Heart right ventricle (tissue), 16 donors: ENCODE measurements at regions not wholly inside any gene's neighbourhood (a gene's known extent, or its start where the extent isn't known, plus 50 kb on each side); places are given as distances from the start of the nearest gene placed in this dataset.
A peak's percentile ranks its signal among the peaks of the same experiment; 100 is the strongest.

Experiments used
- ATAC-seq, 8 donors: fragments of 200-7000 bp; cut with Tn5 transposase; one replicate each; pipeline ENCODE4 v1.9.1; 2020; ENCODE audit warnings: mild to moderate bottlenecking in 8 of 8, moderate library complexity in 8 of 8, moderate number of reproducible peaks in 1 of 8
- DNase-seq, 2 donors: peaks; one replicate each; pipeline ENCODE4 v3.0.0-alpha.2; 2020
- H3K27ac ChIP-seq, 10 donors: fragments of 200-600 bp; sonication (generic) in 2 of 10; one replicate each; pipeline versions ENCODE4 v1.5.0 to v1.8.0; 2020 to 2022; ENCODE audit warnings: mild to moderate bottlenecking in 3 of 10
- H3K27me3 ChIP-seq, 7 donors: fragments of 200-600 bp; one replicate each; pipeline ENCODE4 v1.8.0; 2021 to 2022; ENCODE audit warnings: mild to moderate bottlenecking in 2 of 7
- H3K36me3 ChIP-seq, 9 donors: fragments of 200-600 bp; sonication (generic) in 1 of 9; one replicate each; pipeline versions ENCODE4 v1.5.0 to v1.8.0; 2020 to 2022; ENCODE audit warnings: mild to moderate bottlenecking in 2 of 9
- H3K4me1 ChIP-seq, 9 donors: fragments of 200-600 bp; sonication (generic) in 1 of 9; one replicate each; pipeline versions ENCODE4 v1.5.0 to v1.8.0; 2020 to 2022; ENCODE audit warnings: mild to moderate bottlenecking in 4 of 9
- H3K4me3 ChIP-seq, 10 donors: fragments of 200-600 bp; sonication (generic) in 2 of 10; one replicate each; pipeline versions ENCODE4 v1.5.0 to v1.8.0; 2020 to 2022; ENCODE audit warnings: mild to moderate bottlenecking in 7 of 10, moderate library complexity in 2 of 10
- H3K9me3 ChIP-seq, 11 donors: fragments of 200-600 bp in 10 of 11; sonication (generic) in 2 of 11; one replicate each; pipeline versions ENCODE4 v1.5.0 to v1.8.0; 2013 to 2022; ENCODE audit warnings: mild to moderate bottlenecking in 2 of 11, control low read depth in 1 of 11, moderate library complexity in 1 of 11
- CTCF ChIP-seq, 9 donors: fragments of 200-600 bp; sonication (generic) in 2 of 9; IDR thresholded peaks; one replicate each; pipeline versions ENCODE4 v1.5.0 to v1.8.0; 2021 to 2022; ENCODE audit warnings: antibody characterized with exemption in 9 of 9, mild to moderate bottlenecking in 5 of 9, moderate library complexity in 1 of 9
- WGBS, 2 donors: extraction: QIAGEN DNeasy Blood & Tissue Kit; methylation state at CpG; one replicate each; pipeline ENCODE4 v1.1.7; 2013; ENCODE audit warnings: inconsistent platforms in 1 of 2; 5-methylcytosine and 5-hydroxymethylcytosine counted together
- intact Hi-C, 10 donors: fragments of 100-400 bp; cut with DNase I; formaldehyde crosslinking; loops; one replicate each; pipeline versions ENCODE4 v1.11.1 to v1.14.2; 2022
- donor health status: Arrhythmogenic right ventricular cardiomyopathy.
- donor health status: ischemic (EF 13 %, LVEDD 7.1; RV severe dilation, severe dysfunction).
- donor health status: healthy with polysubstance abuse.
- donor health status: DM: no; HTN: yes; CAD: no.
- donor health status: DM: no; HTN: no; CAD: no.
- donor health status: ischemic (EF 25% LVEDD 6.9; RV normal size, moderate dysfunction).
- donor health status: ischemic (EF 25% LVEDD 5.7; RV mildly dilated, moderate dysfunction).
- donor health status: healthy.
- donor health status: DM: yes; HTN: yes; CAD: no.
- donor health status: Ischemic cardiomyopathy.
- donor health status: ischemic (EF 35%, LVEDD 5.7; RV mildly dilated, moderate dysfunction).
- donor health status: nonischemic (EF 11% LVEDD 7.7; RV severe dilation, severe dysfunction).
- donor health status: DM: yes; HTN: yes; CAD: no.
- donor health status: PGD.
- donor health status: ischemic (EF 29% LVEDD 5.4; RV normal size, mild dysfunction).
- donor health status: nonischemic (EF 23%, LVEDD 6.1; RV moderate dilation, normal function).

DNA sequence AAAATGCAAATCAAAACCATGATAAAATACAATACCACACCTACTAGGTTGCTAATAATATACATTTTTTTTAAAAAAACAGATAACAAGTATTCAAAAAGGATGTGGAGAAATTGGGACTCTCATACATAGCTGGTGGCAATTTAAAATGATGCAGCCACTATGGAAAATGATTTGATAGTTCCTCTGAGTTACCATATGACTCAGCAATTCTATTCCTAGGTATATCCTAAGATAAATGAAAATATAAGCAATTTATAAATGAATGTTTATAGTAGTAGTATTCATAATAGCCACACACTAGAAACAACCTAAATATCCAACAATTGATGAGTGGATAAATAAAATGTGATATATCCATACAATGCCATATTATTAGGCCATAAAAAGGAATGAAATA, 210.2 kb downstream of the MREG start:
- intact Hi-C loops, result no loop called here
- ATAC-seq (no peak), DNase-seq (no peak)
- Histone ChIP-seq H3K27ac (no peak overlapping the region), H3K27me3 (no peaks in the 10 kb centered on the region), H3K4me3 (no peak overlapping the region), H3K9me3 (peaks cover 0 to 22% (median 10%) of the 10 kb centered on the region in 11 donors), H3K4me1 (no peaks in the 10 kb centered on the region), H3K36me3 (no peaks in the 10 kb centered on the region)
- no peak for TF ChIP-seq CTCF (IDR thresholded peaks at IDR 0.05)

GRCh38 chr2:215799194-215799593, 214.2 kb downstream of the MREG start:
- H3K27ac ChIP-seq, result no peak overlapping the region
- peaks cover 0 to 28% (median 0%) of the 10 kb centered on the region in 9 donors for H3K4me1 ChIP-seq
- intact Hi-C loops, result loop anchor here in 1 of 10 donors (10.0 kb wide), 1 partner anchor 116 kb away; no protein-coding TSS in a partner anchor
- no peaks in the 10 kb centered on the region for H3K27me3 ChIP-seq
- TF ChIP-seq CTCF (IDR thresholded peaks at IDR 0.05), result no peak
- H3K4me3 ChIP-seq, result no peak overlapping the region
- WGBS, 2 donors, result 95 to 96% methylated on average over 1 of the region's 1 CpG
- ATAC-seq (no peak), DNase-seq (no peak)
- peaks cover 0 to 22% (median 10%) of the 10 kb centered on the region in 11 donors for H3K9me3 ChIP-seq
- no peaks in the 10 kb centered on the region for H3K36me3 ChIP-seq

GRCh38 chr2:215797676-215798075, 215.7 kb downstream of the MREG start:
- ATAC-seq (no peak), DNase-seq (no peak)
- Histone ChIP-seq H3K4me1 (peaks cover 0 to 40% (median 3%) of the 10 kb centered on the region in 9 donors), H3K4me3 (no peak overlapping the region), H3K9me3 (peaks cover 0 to 14% (median 7%) of the 10 kb centered on the region in 11 donors), H3K27ac (no peak overlapping the region), H3K36me3 (no peaks in the 10 kb centered on the region), H3K27me3 (no peaks in the 10 kb centered on the region)
- intact Hi-C loops, result loop anchor here in 1 of 10 donors (10.0 kb wide), 1 partner anchor 117 kb away; no protein-coding TSS in a partner anchor
- WGBS, 2 donors, result 39 to 59% methylated on average over 2 of the region's 2 CpGs
- TF ChIP-seq CTCF (IDR thresholded peaks at IDR 0.05), result no peak

DNA sequence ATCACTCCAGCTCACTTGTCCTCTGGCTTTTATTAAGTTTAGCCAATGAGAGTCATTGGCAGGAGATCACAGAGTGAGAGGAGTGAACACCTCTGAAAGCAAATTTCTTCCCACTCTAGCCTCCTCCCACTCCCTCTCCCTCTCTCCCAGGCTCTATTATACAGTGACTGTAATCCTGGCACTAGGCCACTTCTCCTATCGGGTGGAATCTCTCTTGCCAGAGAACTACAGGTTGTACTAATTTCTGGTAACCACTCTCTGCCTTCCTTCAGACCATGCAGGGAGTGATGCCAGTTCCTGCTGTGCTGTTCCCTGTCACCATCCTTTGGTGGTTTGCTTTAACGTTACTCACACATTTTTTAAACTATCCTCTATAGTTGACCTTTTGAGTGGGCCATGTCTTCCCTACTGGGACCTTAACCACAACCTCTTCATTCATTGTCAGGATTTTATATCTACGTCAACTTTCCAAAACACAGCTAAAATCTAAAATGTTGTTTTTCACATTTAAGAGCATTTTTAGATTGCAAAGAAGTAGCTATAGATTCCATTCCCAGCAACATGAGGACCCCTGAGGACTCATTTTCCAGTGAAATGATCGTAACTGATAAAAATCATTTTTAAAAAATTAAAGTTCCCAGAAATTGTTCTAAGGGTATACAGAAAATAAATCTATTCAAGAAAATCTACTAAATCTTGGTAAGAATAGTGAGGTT, 217.1 kb downstream of the MREG start:
- H3K27me3 ChIP-seq, result no peaks in the 10 kb centered on the region
- H3K4me1 ChIP-seq, result peaks cover 0 to 40% (median 3%) of the 10 kb centered on the region in 9 donors
- H3K4me3 ChIP-seq, result no peak overlapping the region
- peak overlapping the region in 1 of 10 donors; percentile 10 for H3K27ac ChIP-seq
- intact Hi-C loops, result loop anchor here in 1 of 10 donors (10.0 kb wide), 1 partner anchor 119 kb away; no protein-coding TSS in a partner anchor
- WGBS, 2 donors, result 69% methylated on average over 4 of the region's 4 CpGs
- no peak for TF ChIP-seq CTCF (IDR thresholded peaks at IDR 0.05)
- peak in 2 of 8 donors; percentile 34 to 35 for ATAC-seq
- no peak for DNase-seq
- no peaks in the 10 kb centered on the region for H3K36me3 ChIP-seq
- H3K9me3 ChIP-seq, result peaks cover 0 to 3% (median 0%) of the 10 kb centered on the region in 11 donors
